A673 (cell line): ENCODE measurements at regions not wholly inside any gene's neighbourhood (a gene's known extent, or its start where the extent isn't known, plus 50 kb on each side); places are given as distances from the start of the nearest gene placed in this dataset.

Experiments used
- BruUV-seq: library from RNA; stranded (reverse); fragments of 400-500 nt; replicated peaks from 2 replicates; lab custom pipeline; 2021; lab: Mats Ljungman, UMichigan
- CTCF ChIA-PET: fragments of 300-600 bp; sonication (Branson Sonifier 250); formaldehyde crosslinking; loops from one replicate; lab custom pipeline; 2022; ENCODE audit warnings: antibody characterized with exemption; lab: Charles Lee
- POLR2A ChIA-PET: fragments of 300-600 bp; sonication (Branson Sonifier 250); formaldehyde crosslinking; loops from one replicate; lab custom pipeline; 2022; ENCODE audit warnings: antibody characterized with exemption; ENCODE audit not compliant: low non-redundant PET; lab: Charles Lee
- DNase-seq: peaks from one replicate; pipeline ENCODE4 v3.0.0-alpha.2; 2015; ENCODE audit warnings: low spot score
- H3K27ac ChIP-seq: fragments of 200-600 bp; sonication (generic); 2 replicates; pipeline ENCODE4 v1.5.1; 2016; ENCODE audit warnings: mixed run types, low read depth, mild to moderate bottlenecking, mixed read lengths, antibody characterized with exemption, low read length; ENCODE audit not compliant: poor library complexity, severe bottlenecking
- H3K27me3 ChIP-seq: fragments of 200-600 bp; sonication (generic); replicated peaks from 2 replicates; pipeline ENCODE4 v1.6.1; 2017; ENCODE audit warnings: mixed run types, low read depth, mild to moderate bottlenecking, mixed read lengths, antibody characterized with exemption, low read length; ENCODE audit not compliant: insufficient read depth, poor library complexity
- H3K36me3 ChIP-seq: fragments of 200-600 bp; sonication (generic); 2 replicates; pipeline ENCODE4 v1.6.1; 2016; ENCODE audit warnings: mixed run types, mild to moderate bottlenecking, mixed read lengths, antibody characterized with exemption, low read length; ENCODE audit not compliant: insufficient read depth, poor library complexity, severe bottlenecking
- H3K4me1 ChIP-seq: fragments of 200-600 bp; sonication (generic); 2 replicates; pipeline ENCODE4 v1.6.1; 2017; ENCODE audit warnings: mixed run types, mild to moderate bottlenecking, mixed read lengths, antibody characterized with exemption, low read length; ENCODE audit not compliant: insufficient read depth, poor library complexity, severe bottlenecking
- H3K4me3 ChIP-seq: fragments of 200-600 bp; sonication (generic); 2 replicates; pipeline ENCODE4 v1.5.1; 2016; ENCODE audit warnings: low read depth, mixed run types, mild to moderate bottlenecking, mixed read lengths, low read length; ENCODE audit not compliant: poor library complexity, severe bottlenecking
- H3K9me3 ChIP-seq: fragments of 200-600 bp; sonication (generic); 2 replicates; pipeline ENCODE4 v1.6.1; 2016; ENCODE audit warnings: mixed run types, low read depth, mild to moderate bottlenecking, mixed read lengths, antibody characterized with exemption, low read length; ENCODE audit not compliant: poor library complexity, severe bottlenecking
- CTCF ChIP-seq: fragments of 300-800, 200-600 bp; sonication (generic); conservative IDR thresholded peaks from 2 replicates; pipeline ENCODE4 v1.5.1; 2017; ENCODE audit warnings: low read depth, mild to moderate bottlenecking, antibody characterized with exemption, low read length, moderate library complexity, mixed read lengths
- EZH2 ChIP-seq: fragments of 200-600 bp; sonication (generic); IDR thresholded peaks from 2 replicates; pipeline ENCODE4 v1.6.1; 2017; ENCODE audit warnings: borderline replicate concordance, low read depth, mild to moderate bottlenecking, mixed read lengths, antibody characterized with exemption, low read length; ENCODE audit not compliant: poor library complexity, severe bottlenecking
- intact Hi-C: fragments of 100-400 bp; cut with micrococcal nuclease; formaldehyde crosslinking; loops from one replicate; pipeline ENCODE4 v1.10.0; 2022; ENCODE audit not compliant: unreplicated experiment

- BruUV-seq: no TSS peak
- no peak overlapping the region for H3K27ac ChIP-seq
- H3K27me3 ChIP-seq: no peaks in the 10 kb centered on the region
- ChIA-PET POLR2A (no interaction called here), CTCF (no interaction called here)
- TF ChIP-seq CTCF (no peak), EZH2 (no peak)
- H3K4me3 ChIP-seq: no peak overlapping the region
- H3K36me3 ChIP-seq: no peaks in the 10 kb centered on the region
- DNase-seq: no peak
- H3K4me1 ChIP-seq: no peaks in the 10 kb centered on the region
- no peaks in the 10 kb centered on the region for H3K9me3 ChIP-seq
- intact Hi-C loops: no loop called here
Measured at GRCh38 chr4:156538651-156539257, 432.8 kb downstream of the PDGFC start.

DNA sequence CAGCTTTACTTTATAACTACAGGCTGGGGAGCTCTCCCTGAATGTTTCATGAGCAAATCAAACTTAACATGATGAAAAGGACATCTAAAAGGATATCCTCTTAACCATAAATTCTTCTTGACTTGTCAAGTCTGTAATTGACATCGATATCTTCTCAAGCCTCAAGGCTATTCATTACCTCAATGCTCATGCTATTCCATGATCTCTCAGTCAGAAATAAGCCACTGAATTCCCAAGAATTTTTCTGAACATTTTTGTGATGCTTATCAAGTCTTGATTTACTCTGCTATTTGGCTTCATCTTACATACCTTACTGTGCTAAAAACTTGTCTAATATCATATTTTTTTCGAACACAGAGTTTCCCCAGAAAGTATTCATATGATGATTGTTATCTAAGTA is 433.4 kb downstream of the PDGFC start:
- Histone ChIP-seq H3K4me1 (no peaks in the 10 kb centered on the region), H3K4me3 (no peak overlapping the region), H3K27me3 (no peaks in the 10 kb centered on the region), H3K27ac (no peak overlapping the region), H3K9me3 (no peaks in the 10 kb centered on the region), H3K36me3 (no peaks in the 10 kb centered on the region)
- BruUV-seq: no TSS peak
- intact Hi-C loops: no loop called here
- TF ChIP-seq CTCF (no peak), EZH2 (no peak)
- DNase-seq: no peak
- POLR2A ChIA-PET: no interaction called here
- CTCF ChIA-PET: no interaction called here

- DNase-seq: no peak
Measured at GRCh38 chr4:156537286-156537685, 434.3 kb downstream of the PDGFC start.

More at GRCh38 chr4:156537286-156537685, 434.3 kb downstream of the PDGFC start:
- no TSS peak for BruUV-seq
- CTCF ChIA-PET: no interaction called here
- POLR2A ChIA-PET: no interaction called here
- Histone ChIP-seq H3K9me3 (peaks cover 5% of the 10 kb centered on the region), H3K36me3 (no peaks in the 10 kb centered on the region), H3K27ac (no peak overlapping the region), H3K4me1 (no peaks in the 10 kb centered on the region), H3K4me3 (no peak overlapping the region), H3K27me3 (no peaks in the 10 kb centered on the region)
- TF ChIP-seq EZH2 (no peak), CTCF (no peak)
- intact Hi-C loops: no loop called here
